Thyroid gland (tissue), 4 donors: ENCODE measurements at regions not wholly inside any gene's neighbourhood (a gene's known extent, or its start where the extent isn't known, plus 50 kb on each side); places are given as distances from the start of the nearest gene placed in this dataset.
"Not testable (repeated sequence)": the region's sequence is repeated elsewhere in the genome, so short reads cannot be mapped to it uniquely, and the experiment has no call there.

Source experiments
- DNase-seq, 2 donors: peaks; one replicate each; pipeline ENCODE4 v3.0.0-alpha.2; 2019
- H3K27ac ChIP-seq, 3 donors: fragments of 200-600 bp; sonication (generic); 1 replicate in 2 of 3; 2 replicates in 1 of 3; pipeline ENCODE4 v1.5.1; 2016 to 2019; ENCODE audit warnings: mild to moderate bottlenecking in 1 of 3, moderate library complexity in 1 of 3
- H3K27me3 ChIP-seq: fragments of 200-600 bp; sonication (generic); one replicate; pipeline ENCODE4 v1.5.1; 2019
- H3K36me3 ChIP-seq, 2 donors: fragments of 200-600 bp; sonication (generic); one replicate each; pipeline ENCODE4 v1.5.1; 2016 to 2019
- H3K4me1 ChIP-seq, 2 donors: fragments of 200-600 bp; sonication (generic); one replicate each; pipeline ENCODE4 v1.5.1; 2017 to 2019
- H3K4me3 ChIP-seq, 3 donors: fragments of 200-600 bp; sonication (generic); replicated peaks in 1 of 3; 1 replicate in 2 of 3; 2 replicates in 1 of 3; pipeline ENCODE4 v1.5.1; 2016; ENCODE audit warnings: mild to moderate bottlenecking in 1 of 3
- H3K9me3 ChIP-seq: fragments of 200-600 bp; sonication (generic); one replicate; pipeline ENCODE4 v1.5.1; 2017
- POLR2A ChIP-seq, 2 donors: fragments of 450-650 bp; IDR thresholded peaks; one replicate each; pipeline ENCODE4 v1.6.1; 2017; ENCODE audit warnings: antibody characterized with exemption in 2 of 2, mild to moderate bottlenecking in 2 of 2, moderate library complexity in 1 of 2
- WGBS, 2 donors: methylation state at CpG; one replicate each; pipeline ENCODE4 v1.1.5; 2017; 5-methylcytosine and 5-hydroxymethylcytosine counted together
- intact Hi-C: fragments of 100-400 bp; cut with DNase I; formaldehyde crosslinking; loops from one replicate; pipeline ENCODE4 v1.15.1; 2023
- TF ChIP-seq, protein P1 (sequence below), 6 experiments: fragments of 200-600 bp in 3 of 6; fragments of 450-650 bp in 3 of 6; sonication (generic) in 3 of 6; IDR thresholded peaks; one replicate each; pipeline ENCODE4 v1.5.1; 2016 to 2019; ENCODE audit warnings: antibody characterized with exemption in 6 of 6, mild to moderate bottlenecking in 2 of 6, inconsistent platforms in 1 of 6, moderate library complexity in 1 of 6

DNA sequence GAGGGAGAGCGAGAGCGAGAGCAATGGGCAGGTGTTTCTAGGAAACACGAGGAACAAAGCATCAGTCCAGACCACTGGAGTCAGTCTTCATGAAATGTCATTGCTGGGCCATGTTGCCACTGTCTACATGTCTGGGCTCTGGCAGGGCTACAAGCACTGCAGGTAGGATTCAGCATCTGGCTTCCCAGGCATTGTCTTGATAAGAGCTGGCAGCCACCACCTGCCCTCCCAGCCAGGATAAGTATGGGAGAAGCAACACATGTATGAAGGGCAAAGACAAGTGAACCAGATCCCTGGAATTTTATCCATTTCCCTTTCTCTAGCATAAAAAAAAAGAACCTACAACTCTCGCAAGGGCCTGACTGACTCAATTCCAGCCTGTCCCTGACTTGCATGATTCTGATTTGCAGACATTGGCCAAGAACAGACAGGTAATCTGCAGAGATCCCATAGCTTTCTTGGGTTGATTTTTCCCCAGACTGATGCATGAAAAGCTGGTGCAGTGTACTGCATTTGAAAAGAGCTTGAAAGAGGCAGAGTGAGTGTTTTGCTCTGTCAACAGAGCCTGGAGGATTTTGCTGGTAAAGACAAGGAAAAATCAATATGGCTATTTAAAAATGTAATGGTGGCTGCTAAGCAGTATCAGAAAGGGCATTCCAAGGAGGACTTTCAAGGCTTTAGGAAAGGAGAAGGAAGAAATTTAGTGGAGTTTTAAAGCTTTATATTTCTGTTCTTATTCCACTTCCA lies 157.2 kb upstream of the MYRIP start:
- no peaks in the 10 kb centered on the region for H3K27me3 ChIP-seq
- no peaks in the 10 kb centered on the region for H3K4me1 ChIP-seq
- no peak overlapping the region for H3K27ac ChIP-seq
- no peaks in the 10 kb centered on the region for H3K9me3 ChIP-seq
- no peaks in the 10 kb centered on the region for H3K36me3 ChIP-seq
- WGBS, 2 donors = 86% methylated on average over 4 of the region's 4 CpGs
- intact Hi-C loops = no loop called here
- no peak for DNase-seq
- no peak overlapping the region for H3K4me3 ChIP-seq
- TF ChIP-seq, protein P1, sequence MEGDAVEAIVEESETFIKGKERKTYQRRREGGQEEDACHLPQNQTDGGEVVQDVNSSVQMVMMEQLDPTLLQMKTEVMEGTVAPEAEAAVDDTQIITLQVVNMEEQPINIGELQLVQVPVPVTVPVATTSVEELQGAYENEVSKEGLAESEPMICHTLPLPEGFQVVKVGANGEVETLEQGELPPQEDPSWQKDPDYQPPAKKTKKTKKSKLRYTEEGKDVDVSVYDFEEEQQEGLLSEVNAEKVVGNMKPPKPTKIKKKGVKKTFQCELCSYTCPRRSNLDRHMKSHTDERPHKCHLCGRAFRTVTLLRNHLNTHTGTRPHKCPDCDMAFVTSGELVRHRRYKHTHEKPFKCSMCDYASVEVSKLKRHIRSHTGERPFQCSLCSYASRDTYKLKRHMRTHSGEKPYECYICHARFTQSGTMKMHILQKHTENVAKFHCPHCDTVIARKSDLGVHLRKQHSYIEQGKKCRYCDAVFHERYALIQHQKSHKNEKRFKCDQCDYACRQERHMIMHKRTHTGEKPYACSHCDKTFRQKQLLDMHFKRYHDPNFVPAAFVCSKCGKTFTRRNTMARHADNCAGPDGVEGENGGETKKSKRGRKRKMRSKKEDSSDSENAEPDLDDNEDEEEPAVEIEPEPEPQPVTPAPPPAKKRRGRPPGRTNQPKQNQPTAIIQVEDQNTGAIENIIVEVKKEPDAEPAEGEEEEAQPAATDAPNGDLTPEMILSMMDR (IDR thresholded peaks at IDR 0.05) = no peak

DNA sequence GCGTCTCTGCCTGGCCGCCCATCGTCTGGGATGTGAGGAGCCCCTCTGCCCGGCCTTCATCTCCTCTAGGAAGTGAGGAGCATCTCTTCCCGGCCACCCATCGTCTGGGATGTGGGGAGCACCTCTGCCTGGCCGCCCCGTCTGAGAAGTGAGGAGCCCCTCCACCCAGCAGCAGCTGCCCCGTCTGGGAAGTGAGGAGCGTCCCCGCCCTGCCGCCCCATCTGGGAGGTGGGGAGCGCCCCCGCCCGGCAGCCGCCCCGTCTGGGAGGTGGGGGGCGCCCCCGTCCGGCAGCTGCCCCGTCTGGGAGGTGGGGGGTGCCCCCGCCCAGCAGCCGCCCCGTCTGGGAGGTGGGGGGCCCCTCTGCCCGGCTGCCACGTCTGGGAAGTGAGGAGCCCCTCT lies 153.7 kb upstream of the MYRIP start:
- H3K9me3 ChIP-seq, H3K36me3 ChIP-seq, H3K4me3 ChIP-seq, H3K4me1 ChIP-seq, intact Hi-C loops, DNase-seq, H3K27me3 ChIP-seq, H3K27ac ChIP-seq: not testable (repeated sequence)
- 90 to 94% methylated on average over 2 to 10 of the region's 26 CpGs for WGBS, 2 donors

GRCh38 chr3:39657075-39657474 lies 152.3 kb upstream of the MYRIP start:
- H3K4me3 ChIP-seq = no peak overlapping the region
- intact Hi-C loops = no loop called here
- H3K4me1 ChIP-seq = no peaks in the 10 kb centered on the region
- no peaks in the 10 kb centered on the region for H3K9me3 ChIP-seq
- no peaks in the 10 kb centered on the region for H3K27me3 ChIP-seq
- H3K27ac ChIP-seq = no peak overlapping the region
- no peak for DNase-seq
- no peak for TF ChIP-seq POLR2A (IDR thresholded peaks at IDR 0.05)
- TF ChIP-seq, protein P1 (IDR thresholded peaks at IDR 0.05) = no peak
- H3K36me3 ChIP-seq = no peaks in the 10 kb centered on the region

- no peak overlapping the region for H3K27ac ChIP-seq
- no peak overlapping the region for H3K4me3 ChIP-seq
- no peaks in the 10 kb centered on the region for H3K27me3 ChIP-seq
- TF ChIP-seq, protein P1 (IDR thresholded peaks at IDR 0.05) = no peak
- no peak for TF ChIP-seq POLR2A (IDR thresholded peaks at IDR 0.05)
- intact Hi-C loops = no loop called here
- DNase-seq = no peak
- WGBS, 2 donors = 96 to 98% methylated on average over 1 of the region's 1 CpG
- no peaks in the 10 kb centered on the region for H3K36me3 ChIP-seq
- H3K9me3 ChIP-seq = no peaks in the 10 kb centered on the region
- H3K4me1 ChIP-seq = no peaks in the 10 kb centered on the region
Measured at GRCh38 chr3:39657775-39658174, 151.6 kb upstream of the MYRIP start.

- DNase-seq = no peak
- intact Hi-C loops = no loop called here
- H3K36me3 ChIP-seq = no peaks in the 10 kb centered on the region
- no peak overlapping the region for H3K4me3 ChIP-seq
- H3K27me3 ChIP-seq = no peaks in the 10 kb centered on the region
- no peak overlapping the region for H3K27ac ChIP-seq
- no peaks in the 10 kb centered on the region for H3K9me3 ChIP-seq
- TF ChIP-seq, protein P1 (IDR thresholded peaks at IDR 0.05) = no peak
- no peak for TF ChIP-seq POLR2A (IDR thresholded peaks at IDR 0.05)
- H3K4me1 ChIP-seq = no peaks in the 10 kb centered on the region
- WGBS, 2 donors = 91 to 97% methylated on average over 4 of the region's 4 CpGs
Measured at GRCh38 chr3:39664931-39665330, 144.5 kb upstream of the MYRIP start.

DNA sequence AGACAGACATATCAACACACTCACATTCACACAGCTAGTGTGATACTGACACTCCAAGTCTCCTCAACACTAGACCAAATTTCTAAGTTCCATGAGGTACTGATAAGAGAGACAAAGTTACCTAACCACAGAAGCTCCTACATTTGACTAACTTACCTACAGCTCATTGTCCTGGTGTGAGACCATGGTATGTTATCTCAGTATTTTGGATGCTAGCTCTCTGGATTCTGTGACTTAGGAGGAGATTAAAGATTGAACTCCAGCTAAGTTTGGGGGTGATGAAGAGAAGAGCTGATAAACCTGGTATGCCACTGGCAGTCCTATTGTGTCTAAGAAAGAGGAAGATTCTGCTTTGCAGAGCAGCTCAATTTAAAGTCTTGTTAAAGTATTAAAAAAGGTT lies 144.0 kb upstream of the MYRIP start:
- intact Hi-C loops = no loop called here
- H3K27me3 ChIP-seq = no peaks in the 10 kb centered on the region
- H3K9me3 ChIP-seq = no peaks in the 10 kb centered on the region
- no peak for DNase-seq
- no peaks in the 10 kb centered on the region for H3K36me3 ChIP-seq
- no peak overlapping the region for H3K4me3 ChIP-seq
- no peak overlapping the region for H3K27ac ChIP-seq
- no peaks in the 10 kb centered on the region for H3K4me1 ChIP-seq
- TF ChIP-seq, protein P1 (IDR thresholded peaks at IDR 0.05) = no peak
- TF ChIP-seq POLR2A (IDR thresholded peaks at IDR 0.05) = no peak
